ENCODE measurements at regions not wholly inside any gene's neighbourhood (a gene's known extent, or its start where the extent isn't known, plus 50 kb on each side); places are given as distances from the start of the nearest gene placed in this dataset.

DNA sequence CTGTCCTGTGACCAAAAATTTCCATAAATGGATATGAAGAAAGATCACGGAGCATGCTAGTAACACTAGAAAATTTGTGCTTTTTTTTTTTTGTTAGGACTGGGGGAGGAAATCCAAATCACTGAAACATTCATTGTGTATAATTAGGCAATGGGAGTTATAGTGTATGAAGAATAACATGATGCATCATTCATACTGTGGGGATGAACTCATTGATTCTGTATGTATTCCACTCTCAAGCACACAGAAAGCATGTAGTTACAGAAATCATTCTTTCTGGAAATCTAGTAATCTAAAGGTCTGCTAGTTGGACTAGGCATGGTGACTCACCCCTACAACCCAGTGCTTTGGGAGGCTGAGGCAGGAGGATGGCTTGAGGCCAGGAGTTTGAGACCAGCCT, 749.7 kb downstream of the DIAPH3 start:
- Histone ChIP-seq H3K4me3 (ENCODE audit: insufficient read depth, low read depth, low read length) (no peak overlapping the region), H3K9me3 (ENCODE audit: control insufficient read depth, low read length) (no peaks in the 10 kb centered on the region), H3K27ac (ENCODE audit: insufficient read depth, low read depth, low read length, poor library complexity, severe bottlenecking) (no peak overlapping the region), H3K36me3 (ENCODE audit: control insufficient read depth, insufficient read depth, low read length) (no peaks in the 10 kb centered on the region), H3K4me1 (ENCODE audit: control insufficient read depth, insufficient read depth, low read length) (peaks cover 13% of the 10 kb centered on the region), H3K27me3 (ENCODE audit: control insufficient read depth, insufficient read depth, low read length, poor library complexity, severe bottlenecking) (no peaks in the 10 kb centered on the region)
- WGBS, 2 experiments: 89 to 93% methylated on average over 1 of the region's 1 CpG

DNA sequence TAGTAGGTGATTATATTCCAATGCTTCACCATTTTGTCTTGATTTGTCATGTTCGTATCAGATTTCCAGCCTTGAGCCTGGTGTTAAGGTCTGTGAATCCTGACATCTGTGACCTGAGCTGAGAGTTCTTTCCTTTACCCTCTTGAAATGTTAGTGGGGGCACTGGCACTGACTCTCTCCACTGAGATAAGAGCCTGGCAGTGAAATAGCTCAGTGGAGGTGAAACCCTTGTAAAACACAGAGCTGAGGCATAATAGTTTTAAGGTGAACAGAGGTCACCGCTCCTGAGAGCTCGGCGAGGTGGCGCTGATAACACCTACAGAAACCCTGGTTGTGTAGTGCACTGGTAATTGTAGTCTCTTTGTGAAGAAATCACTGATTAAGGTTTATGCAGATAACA, 748.2 kb downstream of the DIAPH3 start:
- H3K36me3 ChIP-seq (ENCODE audit: control insufficient read depth, insufficient read depth, low read length): no peaks in the 10 kb centered on the region
- WGBS, 2 experiments: 93 to 94% methylated on average over 5 of the region's 5 CpGs
- H3K9me3 ChIP-seq (ENCODE audit: control insufficient read depth, low read length): no peaks in the 10 kb centered on the region
- H3K27ac ChIP-seq (ENCODE audit: insufficient read depth, low read depth, low read length, poor library complexity, severe bottlenecking): no peak overlapping the region
- no peaks in the 10 kb centered on the region for H3K27me3 ChIP-seq (ENCODE audit: control insufficient read depth, insufficient read depth, low read length, poor library complexity, severe bottlenecking)
- no peak overlapping the region for H3K4me3 ChIP-seq (ENCODE audit: insufficient read depth, low read depth, low read length)
- H3K4me1 ChIP-seq (ENCODE audit: control insufficient read depth, insufficient read depth, low read length): peaks cover 3% of the 10 kb centered on the region

DNA sequence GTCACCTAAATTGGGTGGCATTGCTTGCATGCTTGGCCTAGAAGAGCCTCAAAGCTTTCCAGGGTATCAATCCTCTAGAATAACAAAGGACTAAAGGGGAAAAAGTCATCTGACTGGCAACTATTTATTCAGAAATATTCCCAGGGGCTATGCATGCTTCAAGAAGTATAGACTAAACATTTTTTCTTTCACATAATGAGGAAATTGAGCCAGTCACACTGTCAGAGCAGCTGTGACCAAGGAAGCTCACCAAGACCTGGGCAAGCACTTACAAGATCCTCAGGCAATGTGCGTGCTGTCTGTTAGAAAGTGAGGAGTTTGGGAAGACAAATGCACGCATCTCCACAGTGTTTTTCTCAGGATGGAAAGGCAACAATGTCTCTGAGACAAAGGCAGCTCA, 747.2 kb downstream of the DIAPH3 start:
- Histone ChIP-seq H3K27ac (ENCODE audit: insufficient read depth, low read depth, low read length, poor library complexity, severe bottlenecking) (no peak overlapping the region), H3K36me3 (ENCODE audit: control insufficient read depth, insufficient read depth, low read length) (no peaks in the 10 kb centered on the region), H3K27me3 (ENCODE audit: control insufficient read depth, insufficient read depth, low read length, poor library complexity, severe bottlenecking) (no peaks in the 10 kb centered on the region), H3K4me1 (ENCODE audit: control insufficient read depth, insufficient read depth, low read length) (peaks cover 3% of the 10 kb centered on the region), H3K4me3 (ENCODE audit: insufficient read depth, low read depth, low read length) (no peak overlapping the region), H3K9me3 (ENCODE audit: control insufficient read depth, low read length) (no peaks in the 10 kb centered on the region)
- 72 to 81% methylated on average over 2 of the region's 2 CpGs for WGBS, 2 experiments

DNA sequence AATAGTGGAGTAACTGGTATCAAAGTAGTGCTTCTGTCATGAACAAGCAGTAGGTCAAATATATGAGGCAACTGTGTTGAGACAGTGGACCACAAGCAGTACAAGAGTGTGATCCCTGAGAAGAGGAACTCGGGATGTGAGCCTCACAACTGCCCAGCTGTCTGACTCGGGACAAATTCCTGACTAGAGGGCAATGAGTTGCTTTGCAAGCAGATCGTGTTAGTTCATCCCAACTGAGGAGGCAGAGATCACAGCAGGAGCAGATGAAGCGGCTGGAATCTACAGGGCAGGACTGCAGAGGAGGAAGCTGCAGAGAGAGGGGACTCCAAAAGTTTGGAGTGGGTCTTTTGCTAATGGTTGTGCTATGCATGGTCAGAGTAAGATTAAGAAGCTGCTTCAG, 741.1 kb downstream of the DIAPH3 start:
- H3K27me3 ChIP-seq (ENCODE audit: control insufficient read depth, insufficient read depth, low read length, poor library complexity, severe bottlenecking): no peaks in the 10 kb centered on the region
- no peaks in the 10 kb centered on the region for H3K36me3 ChIP-seq (ENCODE audit: control insufficient read depth, insufficient read depth, low read length)
- H3K9me3 ChIP-seq (ENCODE audit: control insufficient read depth, low read length): no peaks in the 10 kb centered on the region
- no peaks in the 10 kb centered on the region for H3K4me1 ChIP-seq (ENCODE audit: control insufficient read depth, insufficient read depth, low read length)
- 26 to 31% methylated on average over 4 of the region's 4 CpGs for WGBS, 2 experiments
- no peak overlapping the region for H3K27ac ChIP-seq (ENCODE audit: insufficient read depth, low read depth, low read length, poor library complexity, severe bottlenecking)
- H3K4me3 ChIP-seq (ENCODE audit: insufficient read depth, low read depth, low read length): no peak overlapping the region

DNA sequence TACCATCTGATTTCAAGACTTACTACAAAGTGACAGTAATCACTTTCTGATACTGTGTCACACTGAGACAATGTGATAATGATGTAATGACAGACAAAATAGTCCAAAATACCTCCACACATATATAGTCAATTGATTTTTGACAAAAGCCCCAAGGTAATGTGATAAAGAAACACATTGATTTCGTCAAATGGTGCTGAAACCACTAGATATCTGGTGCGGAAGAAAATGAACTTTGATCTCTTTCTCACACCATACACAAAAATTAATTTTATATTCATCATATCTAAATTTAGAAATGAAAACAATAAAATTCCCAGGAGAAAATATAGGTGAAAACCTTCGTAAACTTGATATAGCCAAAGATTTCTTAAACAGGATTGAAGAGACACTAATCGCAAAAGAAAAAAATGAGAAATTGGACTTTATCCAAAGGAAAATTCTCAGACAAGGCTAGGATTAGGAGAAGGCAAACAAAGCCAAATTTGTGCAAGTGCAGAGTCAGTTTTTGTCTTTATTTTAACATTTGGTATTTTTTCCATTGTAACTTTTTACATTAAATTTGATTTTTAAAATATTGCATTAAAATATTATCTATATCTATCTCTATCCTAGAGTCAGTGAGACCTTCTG, 739.9 kb downstream of the DIAPH3 start:
- WGBS, 2 experiments: 89 to 98% methylated on average over 4 of the region's 4 CpGs
- H3K9me3 ChIP-seq (ENCODE audit: control insufficient read depth, low read length): no peaks in the 10 kb centered on the region

DNA sequence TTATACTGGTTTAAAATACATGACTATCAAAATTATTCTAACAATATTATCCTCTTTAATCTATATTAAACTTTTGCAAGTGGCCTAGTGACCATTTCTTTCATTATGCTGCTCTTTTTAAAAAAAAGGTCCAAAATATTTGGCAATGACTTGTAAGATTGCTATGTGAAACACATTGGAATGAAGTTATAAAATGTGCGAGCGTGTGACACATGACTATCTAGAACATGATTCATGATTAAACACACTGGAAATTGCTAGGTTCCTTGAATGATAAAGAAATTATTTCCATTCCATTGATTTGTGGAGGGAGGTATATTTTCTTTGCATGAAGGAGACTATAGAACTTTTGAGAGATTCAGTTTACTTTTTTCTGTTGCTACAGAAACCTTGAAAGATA, 739.1 kb downstream of the DIAPH3 start:
- Histone ChIP-seq H3K4me1 (ENCODE audit: control insufficient read depth, insufficient read depth, low read length) (no peaks in the 10 kb centered on the region), H3K27me3 (ENCODE audit: control insufficient read depth, insufficient read depth, low read length, poor library complexity, severe bottlenecking) (no peaks in the 10 kb centered on the region), H3K36me3 (ENCODE audit: control insufficient read depth, insufficient read depth, low read length) (no peaks in the 10 kb centered on the region), H3K27ac (ENCODE audit: insufficient read depth, low read depth, low read length, poor library complexity, severe bottlenecking) (no peak overlapping the region), H3K9me3 (ENCODE audit: control insufficient read depth, low read length) (no peaks in the 10 kb centered on the region), H3K4me3 (ENCODE audit: insufficient read depth, low read depth, low read length) (no peak overlapping the region)
- WGBS, 2 experiments: 100% methylated on average over 2 of the region's 2 CpGs

More for the DNA sequence above, 739.9 kb downstream of the DIAPH3 start:
- Histone ChIP-seq H3K4me1 (ENCODE audit: control insufficient read depth, insufficient read depth, low read length) (no peaks in the 10 kb centered on the region), H3K27ac (ENCODE audit: insufficient read depth, low read depth, low read length, poor library complexity, severe bottlenecking) (no peak overlapping the region), H3K36me3 (ENCODE audit: control insufficient read depth, insufficient read depth, low read length) (no peaks in the 10 kb centered on the region), H3K27me3 (ENCODE audit: control insufficient read depth, insufficient read depth, low read length, poor library complexity, severe bottlenecking) (no peaks in the 10 kb centered on the region), H3K4me3 (ENCODE audit: insufficient read depth, low read depth, low read length) (no peak overlapping the region)

DNA sequence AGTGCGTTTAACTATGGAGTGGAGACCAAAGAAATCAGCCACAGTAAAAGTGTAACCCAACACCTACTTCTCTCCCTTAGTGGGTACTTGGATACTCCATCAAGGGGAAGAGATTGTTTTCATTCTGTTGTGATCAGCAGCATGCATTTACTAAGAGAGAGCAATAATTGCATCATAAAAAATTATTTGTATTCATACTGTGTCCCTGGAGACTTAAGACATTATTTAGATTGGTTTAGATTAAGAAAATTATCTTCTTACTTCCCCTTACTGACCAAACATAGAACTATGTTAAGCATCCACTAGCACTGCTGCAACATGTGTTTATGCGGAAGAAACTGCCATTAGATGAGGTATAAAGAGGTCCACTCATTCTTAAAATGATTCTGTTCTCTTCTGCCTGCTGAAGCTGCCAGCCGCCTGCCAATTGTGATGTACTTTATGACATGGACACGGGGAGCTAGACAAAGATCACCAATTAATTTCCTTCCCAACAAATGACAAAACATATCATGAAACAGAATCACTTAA, 738.5 kb downstream of the DIAPH3 start:
- no peak overlapping the region for H3K27ac ChIP-seq (ENCODE audit: insufficient read depth, low read depth, low read length, poor library complexity, severe bottlenecking)
- no peaks in the 10 kb centered on the region for H3K27me3 ChIP-seq (ENCODE audit: control insufficient read depth, insufficient read depth, low read length, poor library complexity, severe bottlenecking)
- no peak overlapping the region for H3K4me3 ChIP-seq (ENCODE audit: insufficient read depth, low read depth, low read length)
- no peaks in the 10 kb centered on the region for H3K36me3 ChIP-seq (ENCODE audit: control insufficient read depth, insufficient read depth, low read length)
- WGBS, 2 experiments: 87 to 90% methylated on average over 3 to 4 of the region's 4 CpGs
- H3K9me3 ChIP-seq (ENCODE audit: control insufficient read depth, low read length): no peaks in the 10 kb centered on the region
- no peaks in the 10 kb centered on the region for H3K4me1 ChIP-seq (ENCODE audit: control insufficient read depth, insufficient read depth, low read length)

DNA sequence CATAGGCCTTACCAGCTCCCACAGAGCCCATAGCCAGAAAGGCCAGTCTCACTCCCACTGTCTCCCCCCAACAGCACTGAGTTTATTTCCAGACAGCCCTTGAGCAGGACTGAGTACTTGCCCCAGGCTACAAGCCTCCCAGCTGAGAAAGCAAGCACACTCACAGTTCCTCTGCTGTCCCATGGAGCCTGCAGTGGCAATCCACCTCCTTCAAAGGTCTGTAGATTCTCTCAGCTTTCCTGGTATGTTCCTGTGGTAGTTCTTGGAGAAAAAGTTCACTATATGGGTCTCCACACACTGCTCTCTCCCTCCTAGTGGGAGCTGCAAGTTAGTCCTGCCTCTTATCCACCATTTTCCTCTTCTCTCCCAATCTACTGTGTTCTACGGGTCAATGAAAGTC, 728.7 kb downstream of the DIAPH3 start:
- Histone ChIP-seq H3K27ac (ENCODE audit: insufficient read depth, low read depth, low read length, poor library complexity, severe bottlenecking) (no peak overlapping the region), H3K9me3 (ENCODE audit: control insufficient read depth, low read length) (no peaks in the 10 kb centered on the region), H3K36me3 (ENCODE audit: control insufficient read depth, insufficient read depth, low read length) (no peaks in the 10 kb centered on the region), H3K4me3 (ENCODE audit: insufficient read depth, low read depth, low read length) (no peak overlapping the region), H3K4me1 (ENCODE audit: control insufficient read depth, insufficient read depth, low read length) (no peaks in the 10 kb centered on the region), H3K27me3 (ENCODE audit: control insufficient read depth, insufficient read depth, low read length, poor library complexity, severe bottlenecking) (no peaks in the 10 kb centered on the region)
- WGBS, 2 experiments: 86 to 100% methylated on average over 1 of the region's 1 CpG

DNA sequence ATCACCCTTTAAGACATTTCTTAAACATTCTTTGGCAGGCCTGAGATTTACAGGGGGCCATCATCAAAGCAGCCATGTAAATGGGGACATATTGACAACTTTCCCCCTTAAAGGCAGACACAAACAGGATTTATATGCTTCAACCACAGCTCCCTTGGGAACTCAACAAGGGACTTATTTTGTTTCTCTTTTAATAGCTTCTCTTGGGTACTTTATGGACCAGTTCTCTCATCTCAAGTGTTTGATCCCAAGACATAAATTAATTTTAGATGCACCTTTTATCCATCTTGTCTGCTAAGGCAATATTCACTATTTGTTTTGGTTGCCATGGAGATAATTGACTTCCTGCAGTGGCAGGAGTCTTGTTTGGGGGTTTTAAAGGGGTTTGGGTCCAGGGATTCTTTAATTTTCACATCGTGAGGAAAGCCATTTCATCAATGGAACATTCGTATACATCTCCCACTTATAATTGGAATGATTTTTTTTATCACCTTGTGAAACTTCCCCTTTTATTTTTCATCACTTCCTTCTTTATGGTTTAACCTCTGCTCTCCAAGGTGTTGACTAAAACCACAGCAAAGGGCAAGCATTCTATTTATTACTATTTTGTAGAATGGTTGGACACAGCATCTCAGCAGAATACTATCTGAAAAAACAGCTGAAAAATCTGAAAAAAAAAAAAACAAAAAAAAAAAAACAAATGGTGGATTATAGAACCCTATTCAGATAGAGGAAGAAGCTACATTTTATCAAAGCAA, 726.0 kb downstream of the DIAPH3 start:
- H3K9me3 ChIP-seq (ENCODE audit: control insufficient read depth, low read length): no peaks in the 10 kb centered on the region
- no peaks in the 10 kb centered on the region for H3K36me3 ChIP-seq (ENCODE audit: control insufficient read depth, insufficient read depth, low read length)
- H3K4me3 ChIP-seq (ENCODE audit: insufficient read depth, low read depth, low read length): no peak overlapping the region
- no peak overlapping the region for H3K27ac ChIP-seq (ENCODE audit: insufficient read depth, low read depth, low read length, poor library complexity, severe bottlenecking)
- 82% methylated on average over 2 of the region's 2 CpGs; no CpG with 5 or more reads in 1 of the 2 experiments for WGBS, 2 experiments
- H3K4me1 ChIP-seq (ENCODE audit: control insufficient read depth, insufficient read depth, low read length): no peaks in the 10 kb centered on the region
- no peaks in the 10 kb centered on the region for H3K27me3 ChIP-seq (ENCODE audit: control insufficient read depth, insufficient read depth, low read length, poor library complexity, severe bottlenecking)

DNA sequence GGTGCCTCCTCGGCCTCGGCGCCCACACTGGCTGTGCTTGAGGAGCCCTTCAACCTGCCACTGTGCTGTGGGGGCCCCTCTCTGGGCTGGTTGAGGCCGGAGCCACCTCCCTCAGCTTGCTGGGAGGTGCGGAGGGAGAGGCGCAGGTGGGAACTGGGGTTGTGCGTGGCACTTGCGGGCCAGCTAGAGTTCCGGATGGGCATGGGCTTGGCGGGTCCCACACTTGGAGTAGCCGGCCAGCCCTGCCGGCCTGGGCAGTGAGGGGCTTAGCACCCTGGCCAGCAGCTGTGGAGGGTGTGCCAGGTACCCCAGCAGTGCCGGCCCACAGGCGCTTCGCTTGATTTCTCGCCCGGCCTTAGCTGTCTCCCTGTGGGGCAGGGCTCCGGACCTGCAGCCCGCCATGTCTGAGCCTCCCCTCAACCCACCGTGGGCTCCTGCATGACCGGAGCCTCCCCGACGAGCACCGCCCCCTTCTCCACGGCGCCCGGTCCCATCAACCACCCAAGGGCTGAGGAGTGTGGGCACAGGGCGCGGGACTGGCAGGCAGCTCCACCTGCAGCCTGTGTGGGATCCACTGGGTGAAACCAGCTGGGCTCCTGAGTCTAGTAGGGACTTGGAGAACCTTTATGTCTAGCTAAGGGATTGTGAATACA, 723.8 kb downstream of the DIAPH3 start:
- WGBS, 2 experiments: 89 to 92% methylated on average over 29 of the region's 29 CpGs

More for the DNA sequence above, 723.8 kb downstream of the DIAPH3 start:
- Histone ChIP-seq H3K27ac (ENCODE audit: insufficient read depth, low read depth, low read length, poor library complexity, severe bottlenecking) (no peak overlapping the region), H3K4me3 (ENCODE audit: insufficient read depth, low read depth, low read length) (no peak overlapping the region), H3K36me3 (ENCODE audit: control insufficient read depth, insufficient read depth, low read length) (no peaks in the 10 kb centered on the region), H3K9me3 (ENCODE audit: control insufficient read depth, low read length) (no peaks in the 10 kb centered on the region), H3K4me1 (ENCODE audit: control insufficient read depth, insufficient read depth, low read length) (no peaks in the 10 kb centered on the region), H3K27me3 (ENCODE audit: control insufficient read depth, insufficient read depth, low read length, poor library complexity, severe bottlenecking) (no peaks in the 10 kb centered on the region)

All from ectodermal cell (in vitro differentiated cells).